ENCODE measurements at regions not wholly inside any gene's neighbourhood (a gene's known extent, or its start where the extent isn't known, plus 50 kb on each side); places are given as distances from the start of the nearest gene placed in this dataset.

GRCh38 chr18:30328839-30329238, 713.7 kb downstream of the DSC3 start:
- no peaks in the 10 kb centered on the region for H3K27me3 Mint-ChIP-seq
- H3K4me1 Mint-ChIP-seq (ENCODE audit: unreplicated experiment) = no peaks in the 10 kb centered on the region
- no peak for DNase-seq (ENCODE audit: extremely low spot score, unreplicated experiment)
- no peaks in the 10 kb centered on the region for H3K36me3 Mint-ChIP-seq
- no peaks in the 10 kb centered on the region for H3K9me3 Mint-ChIP-seq
- H3K27ac Mint-ChIP-seq = no peak overlapping the region
- H3K4me3 Mint-ChIP-seq = no peak overlapping the region
- TF ChIP-seq, protein P1, sequence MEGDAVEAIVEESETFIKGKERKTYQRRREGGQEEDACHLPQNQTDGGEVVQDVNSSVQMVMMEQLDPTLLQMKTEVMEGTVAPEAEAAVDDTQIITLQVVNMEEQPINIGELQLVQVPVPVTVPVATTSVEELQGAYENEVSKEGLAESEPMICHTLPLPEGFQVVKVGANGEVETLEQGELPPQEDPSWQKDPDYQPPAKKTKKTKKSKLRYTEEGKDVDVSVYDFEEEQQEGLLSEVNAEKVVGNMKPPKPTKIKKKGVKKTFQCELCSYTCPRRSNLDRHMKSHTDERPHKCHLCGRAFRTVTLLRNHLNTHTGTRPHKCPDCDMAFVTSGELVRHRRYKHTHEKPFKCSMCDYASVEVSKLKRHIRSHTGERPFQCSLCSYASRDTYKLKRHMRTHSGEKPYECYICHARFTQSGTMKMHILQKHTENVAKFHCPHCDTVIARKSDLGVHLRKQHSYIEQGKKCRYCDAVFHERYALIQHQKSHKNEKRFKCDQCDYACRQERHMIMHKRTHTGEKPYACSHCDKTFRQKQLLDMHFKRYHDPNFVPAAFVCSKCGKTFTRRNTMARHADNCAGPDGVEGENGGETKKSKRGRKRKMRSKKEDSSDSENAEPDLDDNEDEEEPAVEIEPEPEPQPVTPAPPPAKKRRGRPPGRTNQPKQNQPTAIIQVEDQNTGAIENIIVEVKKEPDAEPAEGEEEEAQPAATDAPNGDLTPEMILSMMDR (conservative IDR thresholded peaks at IDR 0.05) = no peak

DNA sequence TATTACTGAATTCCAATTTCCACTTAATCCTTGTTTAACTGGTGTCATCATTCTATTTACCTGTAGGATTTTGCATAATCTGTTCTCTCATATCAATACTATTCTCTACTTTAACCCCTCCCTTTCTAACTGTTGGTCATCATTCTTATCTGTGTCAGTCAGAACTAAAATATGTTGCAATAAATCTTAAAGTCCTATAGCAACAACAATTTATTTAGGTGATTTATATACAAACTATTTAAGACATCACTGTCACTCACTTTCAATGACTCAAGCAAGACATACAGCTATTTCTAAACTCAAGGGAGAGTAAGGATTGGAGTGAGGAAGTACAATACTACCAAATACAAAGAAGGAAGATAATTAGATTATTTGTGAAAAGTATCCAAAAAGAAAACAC, 740.4 kb downstream of the DSC3 start:
- Mint-ChIP-seq H3K27me3 (peaks cover 5% of the 10 kb centered on the region), H3K36me3 (no peaks in the 10 kb centered on the region), H3K9me3 (no peaks in the 10 kb centered on the region), H3K4me1 (ENCODE audit: unreplicated experiment) (no peaks in the 10 kb centered on the region), H3K27ac (no peak overlapping the region), H3K4me3 (no peak overlapping the region)
- no peak for DNase-seq (ENCODE audit: extremely low spot score, unreplicated experiment)
- TF ChIP-seq, protein P1 (conservative IDR thresholded peaks at IDR 0.05) = no peak

- H3K4me1 Mint-ChIP-seq (ENCODE audit: unreplicated experiment) = no peaks in the 10 kb centered on the region
- no peaks in the 10 kb centered on the region for H3K36me3 Mint-ChIP-seq
- no peaks in the 10 kb centered on the region for H3K9me3 Mint-ChIP-seq
- no peak for DNase-seq (ENCODE audit: extremely low spot score, unreplicated experiment)
- TF ChIP-seq, protein P1 (conservative IDR thresholded peaks at IDR 0.05) = no peak
- peaks cover 5% of the 10 kb centered on the region for H3K27me3 Mint-ChIP-seq
- H3K27ac Mint-ChIP-seq = no peak overlapping the region
- no peak overlapping the region for H3K4me3 Mint-ChIP-seq
These were observed 743.8 kb downstream of the DSC3 start for GRCh38 chr18:30298769-30299168.

DNA sequence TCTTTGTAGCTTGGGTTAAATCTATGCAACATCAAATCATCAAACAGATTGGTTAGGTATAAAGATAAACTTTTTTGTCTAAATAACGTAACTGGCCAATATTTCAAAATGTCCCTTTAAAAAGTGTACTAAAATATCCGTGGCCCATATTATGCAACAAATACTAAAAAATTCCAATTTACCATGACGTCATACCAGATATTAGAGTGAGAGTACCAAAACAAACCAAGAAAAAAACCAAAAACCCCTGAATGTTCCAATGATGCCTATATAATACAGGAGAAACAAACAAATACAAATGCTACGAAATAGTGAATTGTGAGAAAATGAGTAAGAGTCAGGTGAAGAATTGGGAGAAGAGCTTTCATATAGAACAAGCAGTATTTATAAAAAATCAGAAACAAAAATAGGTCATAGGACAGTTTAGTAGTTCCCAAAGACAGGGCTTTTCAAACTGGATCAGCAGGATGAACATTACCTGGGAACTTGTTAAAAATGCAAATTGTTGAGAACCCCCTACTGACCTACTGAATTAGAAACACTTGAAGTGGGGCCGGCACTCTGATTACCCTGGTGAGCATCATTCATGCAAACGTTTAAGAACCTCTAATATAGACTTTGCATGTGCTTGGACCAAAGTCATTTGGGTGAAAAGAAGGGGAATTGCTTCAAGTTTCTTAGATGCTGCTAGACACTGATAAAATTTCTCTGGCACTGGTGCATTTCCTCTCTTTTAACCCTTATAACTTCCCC, 753.7 kb downstream of the DSC3 start:
- no peak for DNase-seq (ENCODE audit: extremely low spot score, unreplicated experiment)
- Mint-ChIP-seq H3K4me3 (no peak overlapping the region), H3K36me3 (no peaks in the 10 kb centered on the region), H3K4me1 (ENCODE audit: unreplicated experiment) (no peaks in the 10 kb centered on the region), H3K27ac (no peak overlapping the region), H3K9me3 (no peaks in the 10 kb centered on the region), H3K27me3 (peaks cover 10% of the 10 kb centered on the region)
- TF ChIP-seq, protein P1 (conservative IDR thresholded peaks at IDR 0.05) = no peak

- Mint-ChIP-seq H3K27me3 (no peaks in the 10 kb centered on the region), H3K4me1 (ENCODE audit: unreplicated experiment) (no peaks in the 10 kb centered on the region), H3K9me3 (no peaks in the 10 kb centered on the region), H3K4me3 (no peak overlapping the region), H3K27ac (no peak overlapping the region), H3K36me3 (no peaks in the 10 kb centered on the region)
- TF ChIP-seq, protein P1 (conservative IDR thresholded peaks at IDR 0.05) = peak; percentile 88
- no peak for DNase-seq (ENCODE audit: extremely low spot score, unreplicated experiment)
These were observed 761.6 kb downstream of the DSC3 start for GRCh38 chr18:30280861-30281470.
